NCI-H146 treated with DMSO at 0.1 percent for 48 hours (cell line): ENCODE measurements at regions not wholly inside any gene's neighbourhood (a gene's known extent, or its start where the extent isn't known, plus 50 kb on each side); places are given as distances from the start of the nearest gene placed in this dataset.
"Not testable (repeated sequence)": the region's sequence is repeated elsewhere in the genome, so short reads cannot be mapped to it uniquely, and the experiment has no call there.

Experiments
- DNase-seq: peaks from one replicate; lab custom pipeline; 2025; ENCODE audit not compliant: unreplicated experiment; lab: John Stamatoyannopoulos, UW

DNA sequence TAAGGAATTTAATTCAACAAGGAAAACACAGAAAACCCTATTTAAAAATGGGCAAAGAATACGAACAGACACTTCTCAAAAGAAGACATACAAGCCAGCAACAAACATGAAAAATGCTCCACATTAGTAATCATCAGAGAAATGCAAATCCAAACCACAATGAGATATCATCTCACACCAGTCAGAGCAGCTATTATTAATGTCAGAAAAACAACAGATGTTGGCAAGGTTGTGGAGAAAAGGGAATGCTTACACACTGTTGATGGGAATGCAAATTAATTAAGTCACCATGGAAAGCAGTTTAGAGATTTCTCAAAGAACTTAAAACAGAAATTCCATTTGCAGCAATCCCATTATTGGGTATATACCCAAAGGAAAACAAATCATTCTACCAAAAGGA lies 55.2 kb downstream of the GCC1 start:
- DNase-seq = no peak

GRCh38 chr7:127527561-127527960 lies 57.8 kb downstream of the GCC1 start:
- DNase-seq = no peak

- peak; percentile 58 for DNase-seq
Observed at GRCh38 chr7:127525866-127526480, 59.4 kb downstream of the GCC1 start.

- DNase-seq = no peak
Observed at GRCh38 chr7:127516320-127516719, 69.1 kb downstream of the GCC1 start.

- peak; percentile 7 for DNase-seq
Observed at GRCh38 chr7:127514499-127514898, 70.9 kb downstream of the GCC1 start.

DNA sequence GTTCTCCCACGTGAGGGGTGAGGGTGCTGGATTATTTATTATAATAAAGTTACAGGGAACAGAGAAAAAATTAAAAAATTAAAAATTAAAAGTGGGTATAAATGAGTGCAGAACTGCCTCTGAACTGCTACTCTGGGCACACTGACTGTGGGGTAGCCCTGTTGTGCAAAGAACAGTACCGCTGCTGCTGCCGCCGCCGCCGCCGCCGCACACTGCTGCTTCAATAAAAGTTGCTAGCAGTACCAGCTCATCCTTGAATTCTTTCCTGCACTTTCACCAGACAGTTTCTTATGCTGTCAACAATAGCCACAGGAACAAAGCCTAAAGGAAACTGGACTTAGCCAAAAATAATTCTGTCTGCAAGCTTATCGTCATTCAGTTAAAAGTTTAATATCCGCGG lies 72.1 kb downstream of the GCC1 start:
- no peak for DNase-seq

- DNase-seq = no peak
Observed at GRCh38 chr7:127512663-127513062, 72.7 kb downstream of the GCC1 start.

DNA sequence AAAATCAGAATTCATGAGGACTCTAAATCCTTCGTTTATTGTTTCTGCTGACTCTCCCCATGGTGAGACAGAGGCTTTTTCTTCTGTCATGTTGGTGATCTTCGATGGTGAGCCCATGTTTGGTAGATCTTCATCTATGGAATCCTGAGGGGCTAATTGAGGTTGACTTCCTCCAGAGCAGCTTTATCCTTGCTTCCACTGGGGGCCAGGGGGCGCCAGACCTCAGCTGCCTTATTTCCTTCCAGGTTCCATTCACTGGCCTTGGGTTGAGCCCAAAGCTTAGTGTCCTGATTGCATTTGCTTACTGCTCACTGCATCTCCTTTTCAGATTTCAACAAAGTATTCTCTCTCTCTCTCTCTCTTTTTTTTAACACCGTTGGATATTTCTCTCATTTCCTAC lies 80.7 kb downstream of the GCC1 start:
- DNase-seq = no peak

GRCh38 chr7:127501817-127502216 lies 83.6 kb downstream of the GCC1 start:
- no peak for DNase-seq

DNA sequence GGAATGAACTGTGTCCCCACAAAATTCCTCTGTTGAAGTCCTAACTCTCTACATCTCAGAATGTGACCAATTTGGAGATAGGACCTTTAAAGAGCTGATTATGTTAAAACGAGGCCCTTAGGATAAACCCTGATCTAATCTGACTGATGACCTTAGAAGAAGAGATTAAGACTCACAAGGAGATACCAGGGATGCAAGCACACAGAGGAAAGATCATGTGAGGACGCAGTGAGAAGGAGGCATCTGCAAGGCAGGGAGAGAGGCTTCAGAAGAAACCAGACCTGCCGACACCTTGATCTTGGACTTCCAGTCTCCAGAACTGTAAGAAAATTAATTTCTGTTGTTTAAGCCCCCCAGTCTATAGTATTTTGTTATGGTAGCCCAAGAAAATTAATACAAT lies 94.9 kb upstream of the ZNF800 start:
- DNase-seq = no peak

GRCh38 chr7:127486654-127487053 lies 94.1 kb upstream of the ZNF800 start:
- no peak for DNase-seq

- no peak for DNase-seq
Observed at GRCh38 chr7:127485482-127485881, 93.0 kb upstream of the ZNF800 start.

- no peak for DNase-seq
Observed at GRCh38 chr7:127484954-127485353, 92.4 kb upstream of the ZNF800 start.

DNA sequence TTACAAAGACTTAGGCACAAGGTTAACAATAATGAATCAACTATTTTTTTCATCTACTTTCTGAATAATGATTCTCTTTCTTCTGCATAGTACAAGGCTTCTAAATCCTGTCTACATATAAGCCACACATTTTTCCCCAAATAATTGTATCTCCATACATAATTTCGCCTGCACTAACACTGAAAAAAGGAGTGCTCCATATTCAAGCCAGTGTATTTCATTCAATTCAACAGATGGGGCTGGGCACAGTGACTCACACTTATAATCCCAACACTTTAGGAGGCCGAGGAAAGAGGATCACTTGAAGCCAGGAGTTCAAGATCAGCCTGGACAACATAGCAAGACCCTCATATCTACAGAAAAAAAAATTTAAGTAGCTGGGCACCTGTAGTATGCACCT lies 86.0 kb upstream of the ZNF800 start:
- DNase-seq = no peak

GRCh38 chr7:127478024-127478355 lies 85.5 kb upstream of the ZNF800 start:
- DNase-seq = no peak

DNA sequence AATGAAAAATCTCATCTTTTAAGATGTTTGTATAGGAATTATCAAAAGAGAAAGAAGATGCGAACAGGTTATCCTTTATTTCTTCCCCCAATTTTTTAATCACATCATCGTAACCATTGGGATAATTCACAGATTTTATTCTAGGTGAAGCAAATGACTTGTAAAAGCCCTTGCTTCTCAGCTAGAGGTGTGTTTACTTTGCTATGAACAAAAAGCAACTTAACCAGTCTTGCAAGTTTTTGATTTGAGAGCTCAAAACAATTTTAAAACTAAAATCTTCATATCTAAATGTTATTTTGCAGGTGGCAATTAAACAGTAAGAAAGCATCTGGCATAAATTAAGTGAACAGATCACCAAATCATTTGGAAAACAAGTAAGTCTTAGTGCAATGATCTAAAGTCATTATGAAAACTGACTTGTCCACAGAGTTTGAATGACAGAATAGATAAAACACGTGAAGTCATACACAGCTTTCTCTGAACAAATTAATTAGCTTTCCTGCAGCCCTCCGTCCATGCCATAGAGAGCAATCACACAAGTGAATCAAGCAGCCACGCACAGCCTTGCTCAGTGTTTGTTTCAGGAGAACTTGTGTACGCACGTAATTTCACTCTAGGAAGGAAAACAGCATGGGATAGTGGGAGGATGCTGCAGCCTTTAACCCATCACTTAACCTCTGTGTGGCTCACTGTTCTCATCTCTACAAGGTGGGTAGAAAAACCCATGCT lies 85.0 kb upstream of the ZNF800 start:
- no peak for DNase-seq

GRCh38 chr7:127476618-127477017 lies 84.1 kb upstream of the ZNF800 start:
- no peak for DNase-seq

GRCh38 chr7:127474457-127474856 lies 81.9 kb upstream of the ZNF800 start:
- no peak for DNase-seq

DNA sequence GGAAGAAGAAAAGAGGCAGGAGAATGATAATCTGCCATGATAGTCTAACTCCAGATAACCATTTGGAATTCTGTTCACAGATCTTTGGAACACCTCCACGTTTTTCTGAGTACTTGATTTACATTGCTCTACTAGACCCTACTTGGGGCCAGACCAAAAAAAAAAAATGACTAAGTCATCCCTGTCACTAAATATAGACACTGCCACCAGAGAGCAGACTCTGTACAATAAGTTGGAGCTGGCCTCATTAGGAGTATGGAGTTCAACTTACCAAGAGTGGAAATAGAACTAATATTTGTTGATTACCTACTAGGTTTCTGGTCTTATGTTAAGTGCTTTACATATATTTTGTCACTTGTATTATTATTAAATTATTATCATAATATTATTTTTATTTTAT lies 80.9 kb upstream of the ZNF800 start:
- no peak for DNase-seq

- DNase-seq = no peak
Observed at GRCh38 chr7:127460077-127460476, 67.6 kb upstream of the ZNF800 start.

GRCh38 chr7:127451258-127451657 lies 58.8 kb upstream of the ZNF800 start:
- not testable (repeated sequence) for DNase-seq

- no peak for DNase-seq
Observed at GRCh38 chr7:127448566-127448965, 56.1 kb upstream of the ZNF800 start.

DNA sequence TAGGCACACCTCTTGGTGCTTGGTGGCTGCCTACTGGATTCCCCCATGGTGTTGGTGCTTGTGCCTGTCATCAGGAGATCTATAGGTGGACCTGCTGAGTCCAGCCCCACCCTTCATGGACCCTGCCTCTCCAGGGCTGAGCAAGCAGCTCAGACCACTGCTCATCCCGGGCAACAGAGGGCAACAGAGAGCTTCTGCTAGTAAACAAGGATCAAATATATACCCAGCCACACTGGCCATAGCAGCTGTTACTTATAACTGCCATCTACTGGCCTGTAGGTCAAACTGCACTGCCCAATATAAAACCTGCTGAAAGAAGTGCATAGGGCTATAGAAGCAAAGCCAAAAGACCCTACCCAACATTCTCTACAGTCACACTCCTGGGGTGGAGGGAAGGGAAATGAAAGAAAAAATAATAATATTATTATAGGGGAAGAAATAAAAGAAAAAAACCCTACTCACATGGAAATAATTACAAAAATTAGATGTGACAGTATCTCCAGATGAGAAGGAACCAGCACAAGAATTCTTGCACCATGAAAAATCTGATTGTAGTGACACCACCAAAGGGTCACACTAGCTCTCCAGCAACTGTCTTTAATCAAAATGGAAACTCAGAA lies 54.9 kb upstream of the ZNF800 start:
- DNase-seq = no peak
